Keratinocyte (primary cell): ENCODE measurements at regions not wholly inside any gene's neighbourhood (a gene's known extent, or its start where the extent isn't known, plus 50 kb on each side); places are given as distances from the start of the nearest gene placed in this dataset.

Experiments used
- DNase-seq: peaks from one replicate; pipeline ENCODE4 v3.0.0-alpha.2; 2011; ENCODE audit warnings: low read depth, missing footprints, low spot score
- FAIRE-seq: peaks from 2 replicates; lab custom pipeline; 2011; peaks lifted over from hg19 to GRCh38; lab: Jason Lieb, UNC
- H2AFZ ChIP-seq: 2 replicates; pipeline ENCODE4 v1.6.0; 2012; ENCODE audit warnings: low read length, control low read depth, inconsistent platforms; ENCODE audit not compliant: control insufficient read depth
- H3K27ac ChIP-seq: 2 replicates; pipeline ENCODE4 v1.5.1; 2011; ENCODE audit warnings: low read length; ENCODE audit not compliant: control insufficient read depth, insufficient read depth
- H3K27me3 ChIP-seq: 3 replicates; pipeline ENCODE4 v1.6.0; 2011; ENCODE audit warnings: low read length; ENCODE audit not compliant: control insufficient read depth, insufficient read depth; ENCODE audit errors: extremely low read depth
- H3K36me3 ChIP-seq, 2 experiments: 2 replicates in 1 of 2; 3 replicates in 1 of 2; pipeline ENCODE4 v1.5.1; 2011; ENCODE audit warnings: low read length in 2 of 2, mild to moderate bottlenecking in 1 of 2; ENCODE audit not compliant: control insufficient read depth in 2 of 2, insufficient read depth in 2 of 2; ENCODE audit errors: extremely low read depth in 1 of 2
- H3K4me1 ChIP-seq: 3 replicates; pipeline ENCODE4 v1.5.1; 2011; ENCODE audit warnings: low read length; ENCODE audit not compliant: control insufficient read depth, insufficient read depth; ENCODE audit errors: extremely low read depth
- H3K4me2 ChIP-seq: 3 replicates; pipeline ENCODE4 v1.6.0; 2011; ENCODE audit warnings: low read depth, low read length; ENCODE audit not compliant: control insufficient read depth, insufficient read depth; ENCODE audit errors: extremely low read depth
- H3K4me3 ChIP-seq, 3 experiments: fragments of 200-600 bp in 1 of 3; sonication (generic) in 1 of 3; 2 replicates in 2 of 3; 3 replicates in 1 of 3; pipeline ENCODE4 v1.5.1; 2011 to 2016; ENCODE audit warnings: low read length in 3 of 3, mild to moderate bottlenecking in 3 of 3, control low read depth in 2 of 3, inconsistent platforms in 1 of 3, low read depth in 1 of 3, mixed read lengths in 1 of 3, mixed run types in 1 of 3, moderate library complexity in 1 of 3; ENCODE audit not compliant: control insufficient read depth in 2 of 3, insufficient read depth in 2 of 3; ENCODE audit errors: extremely low read depth in 1 of 3
- H3K79me2 ChIP-seq: 2 replicates; pipeline ENCODE4 v1.6.0; 2012; ENCODE audit warnings: low read length; ENCODE audit not compliant: control insufficient read depth, insufficient read depth
- H3K9ac ChIP-seq: 3 replicates; pipeline ENCODE4 v1.6.0; 2011; ENCODE audit warnings: low read length; ENCODE audit not compliant: control insufficient read depth, insufficient read depth; ENCODE audit errors: extremely low read depth
- H3K9me1 ChIP-seq: 3 replicates; pipeline ENCODE4 v1.6.0; 2011; ENCODE audit warnings: low read length; ENCODE audit not compliant: control insufficient read depth, insufficient read depth; ENCODE audit errors: extremely low read depth
- H3K9me3 ChIP-seq: 2 replicates; pipeline ENCODE4 v1.5.1; 2012; ENCODE audit warnings: low read depth, low read length; ENCODE audit not compliant: control insufficient read depth
- H4K20me1 ChIP-seq: 3 replicates; pipeline ENCODE4 v1.6.0; 2011; ENCODE audit warnings: low read length; ENCODE audit not compliant: control insufficient read depth, insufficient read depth; ENCODE audit errors: extremely low read depth
- CTCF ChIP-seq, 3 experiments: IDR thresholded peaks in 1 of 3; conservative IDR thresholded peaks in 1 of 3; optimal IDR thresholded peaks in 1 of 3; 2 replicates in 2 of 3; 3 replicates in 1 of 3; pipeline versions ENCODE3 to v1.5.1; 2011; ENCODE audit warnings: low read length in 3 of 3, mild to moderate bottlenecking in 3 of 3, moderate library complexity in 2 of 3, control low read depth in 1 of 3, inconsistent platforms in 1 of 3; ENCODE audit not compliant: insufficient read depth in 2 of 3; ENCODE audit errors: extremely low read depth in 1 of 3
- EZH2 ChIP-seq: IDR thresholded peaks from one replicate; pipeline ENCODE4 v1.6.1; 2012; ENCODE audit warnings: inconsistent platforms, mild to moderate bottlenecking, low read length, moderate library complexity
- dilution Hi-C: fragments of 300-500 bp; cut with MboI; formaldehyde crosslinking; loops from one replicate; pipeline ENCODE4 v1.7.0; 2020; ENCODE audit warnings: low sequenced_read_pairs; ENCODE audit not compliant: extremely low pct_ligation_motif_present

- no peaks in the 10 kb centered on the region for H4K20me1 ChIP-seq
- no peaks in the 10 kb centered on the region for H3K9me3 ChIP-seq
- dilution Hi-C loops = no loop called here
- no peaks in the 10 kb centered on the region for H3K79me2 ChIP-seq
- no peak overlapping the region for H3K27ac ChIP-seq
- no peaks in the 10 kb centered on the region for H3K36me3 ChIP-seq
- peaks cover 3% of the 10 kb centered on the region for H3K27me3 ChIP-seq
- no peak overlapping the region for H2AFZ ChIP-seq
- no peaks in the 10 kb centered on the region for H3K9me1 ChIP-seq
- H3K4me2 ChIP-seq = no peak overlapping the region
- FAIRE-seq (no peak), DNase-seq (no peak)
- TF ChIP-seq EZH2 = no peak
- no peak for TF ChIP-seq CTCF (optimal IDR thresholded peaks at IDR 0.05 in 1 of 3, IDR thresholded peaks at IDR 0.05 in 1 of 3, conservative IDR thresholded peaks at IDR 0.05 in 1 of 3; ENCODE audit: extremely low read depth in 1 of 3, insufficient read depth in 2 of 3, low read length in 3 of 3)
- no peak overlapping the region for H3K9ac ChIP-seq
- no peaks in the 10 kb centered on the region for H3K4me1 ChIP-seq
- no peak overlapping the region for H3K4me3 ChIP-seq
Observed at GRCh38 chr2:196487417-196487816, 152.1 kb upstream of the CCDC150 start.

GRCh38 chr2:196489371-196489770, 150.1 kb upstream of the CCDC150 start:
- Histone ChIP-seq H4K20me1 (no peaks in the 10 kb centered on the region), H2AFZ (no peak overlapping the region), H3K9me3 (no peaks in the 10 kb centered on the region), H3K9ac (no peak overlapping the region), H3K27ac (no peak overlapping the region), H3K36me3 (no peaks in the 10 kb centered on the region), H3K27me3 (peaks cover 3% of the 10 kb centered on the region), H3K9me1 (no peaks in the 10 kb centered on the region), H3K79me2 (no peaks in the 10 kb centered on the region), H3K4me1 (no peaks in the 10 kb centered on the region), H3K4me3 (no peak overlapping the region), H3K4me2 (no peak overlapping the region)
- DNase-seq (no peak), FAIRE-seq (no peak)
- no peak for TF ChIP-seq CTCF (optimal IDR thresholded peaks at IDR 0.05 in 1 of 3, IDR thresholded peaks at IDR 0.05 in 1 of 3, conservative IDR thresholded peaks at IDR 0.05 in 1 of 3; ENCODE audit: extremely low read depth in 1 of 3, insufficient read depth in 2 of 3, low read length in 3 of 3)
- TF ChIP-seq EZH2 = no peak
- dilution Hi-C loops = no loop called here
